ENCODE measurements at regions not wholly inside any gene's neighbourhood (a gene's known extent, or its start where the extent isn't known, plus 50 kb on each side); places are given as distances from the start of the nearest gene placed in this dataset.

DNA sequence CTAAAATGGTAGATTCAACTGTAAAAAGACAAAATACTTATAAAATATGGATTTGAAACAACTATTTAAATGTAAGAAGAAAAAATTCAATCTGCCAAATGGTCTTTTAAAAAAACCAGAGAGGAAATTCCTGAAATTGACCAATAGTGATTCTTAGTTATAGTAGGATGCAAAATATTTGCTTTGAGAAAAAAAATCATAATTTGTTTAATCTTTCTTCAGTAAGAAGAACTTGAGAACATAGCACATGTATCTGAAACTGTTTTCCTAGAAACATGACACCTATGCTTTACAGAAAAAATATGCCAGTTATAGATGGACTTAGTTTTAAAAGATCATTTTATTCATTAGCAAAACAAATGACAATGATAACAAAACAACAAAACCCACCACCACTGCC is 186.9 kb upstream of the CD180 start:
- no peak for DNase-seq

DNA sequence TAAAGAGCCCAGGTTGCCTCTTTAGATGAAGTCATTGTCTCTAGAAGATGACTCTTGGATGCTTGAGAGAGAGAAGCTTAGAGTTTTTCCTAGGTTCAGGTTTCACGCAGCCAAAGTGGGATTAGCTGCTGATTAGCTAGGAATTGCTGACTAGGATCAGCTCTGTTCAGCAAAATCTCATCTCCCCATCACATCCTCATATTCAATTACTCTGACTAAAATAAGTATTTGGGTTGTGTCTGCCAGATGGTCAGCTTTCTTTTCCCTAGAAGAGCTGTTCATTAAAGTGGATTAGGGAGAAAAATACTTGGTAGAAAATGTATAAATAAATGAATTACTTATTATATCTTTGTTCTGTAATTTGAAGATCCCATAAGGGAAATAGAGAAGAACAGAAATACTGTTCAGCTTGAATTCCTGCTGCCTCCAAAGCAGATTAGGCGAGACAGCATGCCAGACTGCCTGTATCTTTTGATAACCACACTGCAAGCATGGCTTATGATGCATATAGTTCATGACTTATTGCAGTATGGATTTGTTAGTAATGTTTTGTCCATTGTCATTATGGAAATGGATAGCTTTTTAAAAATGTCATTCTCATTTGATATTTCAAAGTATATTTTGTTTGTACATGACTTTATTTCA is 184.8 kb upstream of the CD180 start:
- no peak for DNase-seq

DNA sequence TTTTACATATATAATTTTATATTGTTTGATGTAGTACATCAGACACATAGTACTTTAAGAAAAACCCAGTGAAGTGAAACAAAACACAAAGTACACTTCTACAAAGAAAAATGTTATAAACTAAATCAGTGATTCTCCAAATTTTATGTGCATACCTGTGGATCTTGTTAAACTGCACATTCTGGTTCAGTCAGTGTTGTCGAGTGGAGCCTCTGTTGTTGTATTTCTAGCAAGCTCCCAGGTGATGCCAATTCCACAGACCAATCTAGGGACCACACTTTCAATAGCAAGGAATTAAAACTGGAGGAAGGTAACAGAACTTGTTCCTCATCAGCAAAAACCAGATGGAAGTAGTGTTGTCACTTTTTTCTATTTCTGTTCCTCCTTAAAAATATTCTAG is 183.8 kb upstream of the CD180 start:
- no peak for DNase-seq

DNA sequence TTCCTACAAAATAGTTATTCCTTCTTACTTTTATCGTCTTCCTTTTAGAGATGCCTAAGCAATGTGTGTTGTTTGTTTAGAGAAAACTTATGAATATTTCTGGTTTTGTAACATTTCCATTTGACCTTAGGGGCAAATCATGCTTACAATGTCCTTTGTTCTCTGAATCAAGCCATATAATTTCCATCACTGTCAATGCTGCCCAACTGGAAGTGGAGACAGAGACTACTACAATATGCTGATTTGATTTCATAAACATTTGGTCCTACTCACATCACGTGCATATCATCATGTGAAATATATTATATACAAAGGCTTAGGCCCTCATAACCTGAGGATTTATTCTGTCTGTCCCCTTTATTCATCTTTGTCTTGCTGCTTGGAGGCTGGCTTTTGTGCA is 183.2 kb upstream of the CD180 start:
- no peak for DNase-seq

DNA sequence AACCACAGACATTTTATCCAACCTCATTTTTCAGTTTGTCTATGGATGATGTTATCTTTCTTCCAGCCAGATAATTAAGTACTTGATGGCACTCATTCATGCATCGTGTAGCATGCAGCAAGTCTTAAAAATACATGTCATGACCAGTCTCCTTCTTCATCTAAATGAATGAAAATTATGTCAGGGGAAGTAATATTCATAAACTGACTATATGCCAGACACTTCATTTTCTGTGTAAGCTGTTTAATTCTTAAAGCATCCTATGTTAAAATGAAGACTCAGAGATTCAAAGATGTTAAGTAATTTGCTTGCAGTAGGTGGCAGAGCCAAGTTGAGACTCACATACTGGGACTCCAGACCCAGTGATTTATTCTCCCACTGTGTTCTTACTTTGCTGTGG is 181.7 kb upstream of the CD180 start:
- no peak for DNase-seq

DNA sequence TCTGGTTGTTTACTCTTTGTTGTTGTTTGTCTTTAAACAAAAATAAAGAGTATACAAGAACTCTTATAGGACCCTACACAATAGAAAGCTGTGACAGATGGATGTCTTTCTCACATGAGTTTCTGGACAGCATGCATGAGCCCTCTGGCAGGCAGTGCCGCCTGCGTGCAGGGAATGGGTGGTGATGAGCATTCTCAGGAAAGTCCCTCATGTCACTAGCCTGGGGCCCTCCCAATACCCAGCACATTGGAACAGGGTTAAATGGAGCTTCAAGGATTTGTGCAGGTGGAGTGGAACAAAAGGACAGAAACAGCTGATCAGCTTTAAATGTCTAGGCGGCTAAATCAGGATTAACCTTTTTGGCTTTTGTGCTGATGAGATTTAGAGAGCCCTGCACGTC is 181.0 kb upstream of the CD180 start:
- DNase-seq: no peak

DNA sequence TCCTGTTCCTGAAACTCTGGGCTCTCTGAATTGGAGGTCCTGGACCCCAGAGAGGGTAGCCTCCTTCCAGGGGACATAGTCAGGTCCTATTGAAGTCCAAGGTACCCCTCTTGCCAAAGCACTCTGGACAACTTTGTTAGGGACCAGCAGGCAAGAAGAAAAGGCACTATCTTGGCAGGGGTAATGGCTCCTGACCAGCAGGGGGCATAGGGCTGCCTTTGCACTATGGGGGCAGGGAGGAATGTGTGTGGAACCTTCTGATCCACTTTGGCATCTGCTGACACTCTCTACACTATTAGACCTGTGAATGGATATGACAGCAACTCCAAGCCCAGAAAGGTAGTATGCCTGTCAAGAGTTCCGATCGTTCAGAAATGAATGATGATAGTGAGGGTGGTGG is 179.0 kb upstream of the CD180 start:
- no peak for DNase-seq

DNA sequence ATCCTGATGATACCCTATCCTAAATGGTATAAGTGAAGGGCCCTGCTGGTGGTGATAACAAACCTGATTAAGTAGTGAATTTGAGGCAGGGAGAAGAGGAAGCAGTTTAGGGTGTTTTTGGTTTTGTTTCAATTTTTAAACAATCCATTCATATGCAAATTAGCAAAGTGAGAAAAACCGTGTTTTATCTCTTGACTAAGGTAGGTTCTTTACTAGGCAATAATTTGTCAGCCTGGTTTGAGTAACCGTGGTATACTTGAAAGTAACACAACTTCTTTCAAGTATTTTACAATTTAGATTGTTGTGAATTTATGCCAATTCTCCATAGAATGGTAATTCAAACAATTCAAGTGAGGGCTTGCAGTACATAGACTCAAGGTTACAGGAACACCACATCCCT is 177.8 kb upstream of the CD180 start:
- no peak for DNase-seq

DNA sequence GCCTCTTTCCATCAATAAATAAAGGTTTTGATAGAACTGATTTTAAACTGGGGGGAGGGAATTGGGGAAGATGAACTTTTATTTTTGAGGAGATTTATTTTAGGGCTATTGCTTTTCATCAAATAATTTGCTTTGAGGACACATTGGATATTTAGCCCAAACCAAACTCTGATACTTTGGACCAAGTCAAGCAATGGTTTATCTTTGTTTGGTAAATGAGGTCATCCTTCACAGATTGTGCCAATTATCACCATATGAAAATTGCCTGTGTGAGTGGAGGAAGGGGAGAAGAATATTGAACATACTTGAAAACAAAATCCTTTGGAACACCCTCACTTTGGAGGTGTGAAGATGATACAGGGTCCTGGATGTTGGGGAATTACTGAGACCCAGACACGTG is 176.9 kb upstream of the CD180 start:
- no peak for DNase-seq

DNA sequence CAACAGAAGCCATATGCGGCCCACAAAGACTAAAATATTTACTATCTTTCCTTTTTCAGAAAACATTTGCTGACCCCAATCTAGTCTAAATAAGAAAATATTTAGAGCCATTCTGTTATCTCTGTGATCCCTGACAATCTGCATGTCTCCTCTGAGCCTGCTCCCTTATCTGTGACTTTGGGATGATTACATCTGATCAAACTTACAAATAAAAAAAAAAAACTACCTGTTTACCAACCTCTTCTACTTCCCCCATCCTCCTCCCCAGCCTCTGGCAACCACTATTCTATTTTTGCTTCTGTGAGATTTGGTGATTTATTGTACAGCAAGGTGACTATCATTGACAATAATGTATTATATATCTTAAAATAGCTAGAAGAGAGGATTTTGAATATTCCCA is 176.3 kb upstream of the CD180 start:
- no peak for DNase-seq

DNA sequence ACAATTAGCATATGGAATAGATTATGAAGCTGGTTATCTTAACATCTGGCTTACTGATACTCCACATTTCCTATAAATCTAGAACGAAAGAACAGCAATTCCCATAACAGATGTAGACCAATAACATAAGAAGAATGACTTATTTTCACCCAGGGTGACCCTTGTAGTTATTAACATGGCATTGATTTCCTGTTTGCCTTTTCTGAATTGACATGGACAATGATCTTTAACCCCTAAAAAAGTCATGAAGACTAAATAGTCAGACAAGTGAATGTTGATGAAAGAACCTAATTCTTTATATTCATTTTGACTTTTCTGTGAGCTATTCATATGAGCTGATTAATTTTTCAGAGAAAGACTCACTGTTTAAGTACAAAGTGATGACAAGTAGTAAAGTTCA is 175.3 kb upstream of the CD180 start:
- no peak for DNase-seq

DNA sequence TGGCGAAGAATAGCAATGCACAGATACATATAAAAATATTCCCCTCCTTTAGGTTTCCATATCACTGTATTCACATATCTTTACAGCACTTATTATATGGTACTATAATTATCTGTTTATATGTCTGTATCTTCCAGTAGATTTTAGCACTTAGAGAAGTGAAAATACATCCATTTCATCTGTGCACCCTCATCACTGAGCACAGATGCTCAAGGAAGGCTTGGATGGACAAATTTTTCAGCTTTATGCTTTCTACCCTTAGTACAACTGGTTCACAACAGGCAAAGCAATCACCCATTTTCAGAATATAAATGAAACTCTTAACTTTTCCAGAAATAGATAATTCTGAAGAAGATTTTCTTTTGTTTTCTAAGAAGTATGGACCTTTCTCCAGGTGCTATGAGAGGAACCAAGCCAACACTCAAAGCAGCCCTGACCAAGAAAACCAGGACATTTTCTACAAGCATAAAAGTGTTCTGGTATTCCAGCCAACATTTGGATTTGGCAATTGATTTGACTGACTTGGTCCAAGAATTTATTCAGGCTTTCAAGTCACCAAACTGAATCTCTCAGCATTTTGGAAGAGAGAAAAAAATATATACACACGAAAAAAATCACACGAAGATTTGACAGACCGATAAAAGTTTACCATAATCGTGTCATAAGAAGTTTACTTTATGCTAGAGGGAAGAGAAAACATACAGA is 170.2 kb upstream of the CD180 start:
- no peak for DNase-seq

DNA sequence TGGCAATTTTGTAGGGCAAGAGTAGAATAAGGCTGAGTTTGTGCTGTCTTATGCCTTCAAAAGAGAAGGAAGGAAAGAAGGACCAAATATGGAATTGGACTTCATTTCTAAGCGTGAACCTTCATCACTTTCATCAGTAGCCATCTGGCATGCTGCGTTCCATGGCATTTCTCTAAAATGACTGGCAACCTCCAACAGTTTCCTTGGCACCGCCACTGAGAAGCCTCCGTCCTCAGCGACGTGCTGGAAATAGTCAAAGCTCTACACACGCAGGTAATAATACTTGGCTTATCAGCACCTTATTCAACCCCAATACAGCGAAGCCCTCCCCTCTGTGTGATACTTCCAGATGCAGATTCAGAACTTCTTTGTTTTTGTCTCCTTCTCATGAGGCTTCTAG is 169.7 kb upstream of the CD180 start:
- DNase-seq: no peak

DNA sequence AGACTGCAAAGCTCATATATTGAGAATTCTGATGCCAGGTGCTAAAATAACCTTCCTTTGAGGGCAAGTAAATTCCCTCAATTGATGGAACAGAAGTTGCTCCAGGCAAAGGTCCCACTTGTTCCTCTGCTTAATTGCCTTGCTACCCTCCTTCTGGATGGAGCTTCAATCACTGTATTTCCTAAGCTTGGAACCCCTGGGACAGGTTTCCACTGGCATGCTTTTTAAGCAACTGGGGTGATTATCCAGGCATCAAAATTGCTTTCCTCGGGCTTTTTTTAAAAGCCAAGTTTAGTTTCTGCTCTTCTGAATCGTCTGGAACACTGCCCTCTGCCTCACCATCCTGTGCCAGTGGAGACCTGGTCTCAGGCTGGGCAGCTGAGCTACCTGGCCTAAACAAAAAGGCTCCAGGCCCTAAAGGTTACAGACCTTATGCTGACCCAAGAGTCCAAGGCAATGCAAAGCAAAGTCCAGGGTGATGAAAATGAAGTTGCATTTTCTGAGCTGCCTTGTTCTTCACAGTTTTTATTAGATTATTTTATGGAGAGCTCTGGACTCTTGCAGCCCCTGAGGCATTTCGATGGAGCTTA is 167.9 kb upstream of the CD180 start:
- DNase-seq: no peak

DNA sequence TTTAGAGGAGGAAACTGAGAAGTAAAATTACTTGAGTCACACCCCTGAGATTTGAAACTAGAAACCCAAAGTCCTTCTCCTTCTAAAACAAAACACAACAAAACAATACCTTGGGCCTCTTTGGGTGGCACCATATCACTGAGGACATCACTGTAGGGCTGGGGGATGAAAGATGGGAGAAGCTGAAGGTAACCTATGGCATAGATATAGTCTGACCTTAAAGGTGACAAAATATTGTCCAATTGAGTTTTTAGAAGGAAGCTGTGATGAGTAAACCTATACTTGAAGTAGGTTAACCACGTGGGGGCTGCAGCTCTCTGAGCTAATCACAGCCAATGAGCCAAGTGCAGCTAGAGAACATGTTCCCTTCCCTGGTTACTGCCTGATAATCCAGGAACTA is 167.4 kb upstream of the CD180 start:
- DNase-seq: no peak

DNA sequence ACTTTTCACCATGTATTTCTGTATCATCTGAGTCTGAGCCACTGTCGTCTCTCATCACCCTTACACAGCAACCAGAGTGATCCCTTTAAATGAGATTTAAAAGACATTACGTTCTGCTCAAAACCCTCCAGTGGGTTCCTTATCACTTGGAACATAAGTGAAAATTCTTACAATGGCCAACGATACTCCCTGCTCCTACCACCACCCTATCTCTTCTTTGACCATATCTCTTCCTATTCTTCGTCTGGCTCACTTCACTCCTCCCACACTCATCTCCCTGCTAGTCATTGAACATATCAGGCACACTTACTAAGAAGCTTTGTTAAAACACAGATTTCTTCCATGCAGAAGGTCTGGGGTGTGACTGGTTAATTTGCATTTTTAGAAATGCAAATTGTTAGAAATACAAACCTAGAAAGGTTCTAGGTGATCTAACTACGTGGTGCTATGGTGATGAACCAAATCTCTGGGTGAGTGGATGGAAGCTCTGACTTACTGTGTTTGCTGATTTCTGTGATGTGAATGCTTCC is 166.6 kb upstream of the CD180 start:
- no peak for DNase-seq

DNA sequence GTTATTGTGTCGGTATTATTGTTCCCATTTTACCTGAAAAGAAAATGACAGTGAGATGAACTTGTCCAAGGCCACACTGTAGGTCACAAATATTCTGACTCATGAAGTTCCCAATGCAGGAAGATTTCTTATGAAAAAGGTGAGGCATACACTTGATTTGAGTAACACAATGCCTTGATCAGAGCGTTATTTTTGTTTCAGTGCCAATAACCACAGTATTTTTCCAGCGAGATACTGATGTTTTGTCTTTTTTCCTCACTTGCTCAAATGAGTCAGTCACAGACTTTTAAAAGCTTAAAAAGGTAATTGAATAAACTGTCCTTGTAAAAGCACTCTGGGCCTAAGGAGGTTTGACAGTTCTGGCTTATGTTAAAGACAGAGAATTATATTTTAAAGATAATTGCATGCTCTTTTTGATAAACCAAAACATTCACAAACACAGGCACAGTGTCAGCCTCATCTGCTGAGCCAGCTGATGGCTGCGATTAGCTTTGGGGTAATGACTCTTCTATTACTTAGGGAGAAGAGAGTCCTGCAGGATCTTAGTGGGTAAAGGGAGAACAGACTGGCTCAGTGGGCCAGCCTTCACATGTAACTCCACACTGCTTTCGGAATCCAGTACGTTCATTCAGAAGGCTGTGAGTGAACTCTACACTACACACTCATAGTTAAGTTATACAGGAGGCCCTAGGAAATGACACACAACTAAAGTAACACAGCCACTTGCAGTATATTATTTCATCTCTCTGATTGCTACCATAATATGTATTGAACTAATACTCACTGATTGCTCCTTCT is 165.5 kb upstream of the CD180 start:
- DNase-seq: no peak

DNA sequence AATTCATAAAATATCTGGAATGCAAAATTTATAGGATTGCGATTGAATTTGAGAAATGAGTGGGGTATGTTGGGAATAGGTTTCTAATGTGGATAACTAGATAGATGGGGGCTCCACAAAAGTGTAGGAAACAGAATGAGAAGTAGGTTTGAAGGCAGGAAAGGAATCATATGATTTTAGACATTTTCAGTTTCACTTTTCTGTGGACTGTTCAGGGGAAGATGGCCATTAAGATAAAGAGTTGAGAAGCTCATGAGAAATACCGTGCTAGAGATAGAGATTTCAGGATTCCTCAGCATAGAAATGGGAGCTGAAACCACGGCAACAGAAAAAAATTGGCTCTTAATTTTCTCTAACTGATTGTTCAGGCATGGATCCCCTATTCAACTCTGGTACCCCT is 163.4 kb upstream of the CD180 start:
- DNase-seq: no peak

DNA sequence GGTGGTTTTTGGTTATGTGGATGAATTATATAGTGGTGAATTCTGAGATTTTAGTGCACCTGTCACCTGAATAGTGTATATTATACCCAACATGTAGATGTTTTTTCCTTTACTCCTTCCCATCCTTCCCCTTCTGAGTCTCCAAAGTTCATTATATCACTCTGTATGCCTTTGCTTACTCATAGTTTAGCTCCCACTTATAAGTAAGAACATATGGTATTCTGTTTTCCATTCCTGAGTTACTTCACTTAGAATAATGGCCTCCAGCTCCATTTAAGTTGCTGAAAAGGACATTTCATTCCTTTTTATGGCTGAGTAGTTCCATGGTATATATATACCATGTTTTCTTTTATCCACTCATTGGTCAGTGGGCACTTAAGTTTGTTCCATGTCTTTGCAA is 161.6 kb upstream of the CD180 start:
- DNase-seq: no peak

DNA sequence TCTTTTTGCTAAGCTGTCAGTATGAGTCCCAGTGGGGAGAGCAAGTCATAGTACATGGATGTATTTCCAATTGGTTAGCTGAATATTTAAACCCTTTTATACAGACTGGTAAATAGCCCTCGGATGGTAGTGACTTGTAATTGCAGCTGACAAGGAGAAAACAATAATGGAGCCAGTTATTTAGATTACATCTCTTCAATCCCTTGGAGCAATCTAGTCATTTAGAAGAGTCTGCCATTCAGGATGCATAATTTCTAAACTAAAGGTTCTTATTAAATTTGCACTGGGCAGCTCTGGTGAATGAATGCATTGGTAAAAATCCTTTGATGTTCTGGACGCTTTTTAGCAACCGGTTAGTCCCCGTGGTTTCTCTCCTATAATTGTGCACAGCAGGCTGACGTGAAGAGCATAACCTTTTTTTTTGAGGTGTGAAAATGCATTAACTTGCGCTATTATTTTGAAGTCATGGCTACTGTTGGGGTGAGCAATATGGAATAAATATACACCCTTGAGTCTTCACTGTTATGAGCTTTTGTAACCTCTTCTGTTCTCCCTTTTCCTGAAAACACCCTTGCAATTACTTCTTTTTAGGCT is 158.6 kb upstream of the CD180 start:
- no peak for DNase-seq

DNA sequence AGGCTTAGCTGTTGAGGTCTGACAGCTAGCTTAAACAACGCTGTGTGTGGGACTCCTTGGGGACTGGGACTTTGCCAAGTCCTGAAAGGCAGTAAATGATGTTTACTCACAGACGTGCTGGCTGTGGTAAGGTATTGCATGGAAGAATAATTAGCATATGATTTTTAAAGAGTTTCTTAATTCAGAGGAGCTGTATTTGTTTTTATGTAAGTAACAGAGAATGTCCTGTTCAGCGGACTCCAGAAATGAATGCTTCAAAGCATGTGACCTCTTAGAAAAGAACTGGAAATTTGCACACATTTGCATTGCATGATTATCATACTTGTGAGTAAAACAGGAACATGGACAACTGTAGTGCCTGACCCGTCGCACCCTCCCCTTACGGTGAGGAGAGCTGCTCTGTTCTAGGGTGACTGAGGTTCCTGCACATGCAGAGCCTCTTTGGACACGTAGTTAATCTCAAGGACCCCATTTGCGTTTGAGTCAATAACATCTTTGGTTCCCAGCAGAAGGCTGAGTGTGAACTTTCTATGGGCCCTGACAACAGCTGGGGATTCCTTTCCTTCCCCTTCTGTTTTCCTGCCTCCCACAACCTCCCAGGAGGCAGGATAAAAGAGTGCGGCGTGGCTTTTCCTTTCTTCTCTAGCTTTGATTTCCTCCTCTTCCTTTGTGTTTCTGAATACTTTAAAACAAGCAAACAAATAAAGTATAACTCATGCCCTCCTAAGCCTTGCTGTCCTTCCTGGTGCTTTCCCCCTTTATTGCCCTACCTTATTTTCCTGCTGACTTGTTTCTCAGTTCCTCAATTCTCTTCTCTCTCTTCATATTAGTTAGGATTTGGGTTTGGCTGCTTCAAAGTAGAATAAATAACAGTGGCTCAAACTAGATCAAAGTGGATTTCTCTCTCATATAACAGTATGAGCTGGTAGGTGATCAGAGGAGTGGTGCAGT is 157.2 kb upstream of the CD180 start:
- DNase-seq: no peak

DNA sequence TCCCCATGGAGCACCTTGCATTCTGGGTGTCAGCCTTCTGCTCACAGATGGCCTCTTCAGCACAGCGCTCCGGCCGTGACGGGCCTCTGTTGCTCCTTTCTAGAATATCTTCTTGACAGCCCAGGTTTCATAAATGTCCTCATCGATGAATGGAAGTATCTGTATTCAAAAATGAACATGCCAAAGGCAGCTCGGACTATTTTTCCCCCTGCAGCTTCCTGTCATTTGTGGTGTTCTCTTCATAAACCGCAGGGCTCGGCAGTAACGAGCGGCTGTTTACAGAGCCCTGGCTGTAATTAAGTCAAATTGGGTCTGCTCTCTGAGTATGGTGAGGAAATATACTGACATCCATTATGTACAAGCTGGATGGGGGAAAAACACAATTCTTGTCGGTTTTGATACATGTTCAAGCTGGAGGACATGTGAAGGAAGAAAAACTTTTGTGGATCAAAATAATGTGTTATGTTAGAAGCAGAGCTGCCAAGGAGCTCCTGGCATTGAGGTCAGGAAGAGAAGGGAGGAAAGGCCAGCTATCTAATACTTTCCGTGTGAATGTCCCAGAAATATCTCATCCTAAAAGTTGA is 154.1 kb upstream of the CD180 start:
- no peak for DNase-seq
